T-helper 17 cell (primary cell): ENCODE measurements at regions not wholly inside any gene's neighbourhood (a gene's known extent, or its start where the extent isn't known, plus 50 kb on each side); places are given as distances from the start of the nearest gene placed in this dataset.

ENCODE experiments used
- ATAC-seq: fragments of 150-1000 bp; cut with Tn5 transposase; 2 replicates; pipeline ENCODE4 v1.10.0; 2021; ENCODE audit warnings: mild to moderate bottlenecking, moderate library complexity
- DNase-seq, 3 donors: peaks; one replicate each; pipeline versions ENCODE4 v3.0.0 to v3.0.0-alpha.2; 2020 to 2021
- H3K9me3 ChIP-seq: one replicate; pipeline ENCODE4 v1.7.0; 2013; ENCODE audit warnings: low read length, mild to moderate bottlenecking; ENCODE audit not compliant: control insufficient read depth, poor library complexity, severe bottlenecking
- H3K27ac Mint-ChIP-seq: one replicate; pipeline ENCODE4 v1.8.0; 2022; ENCODE audit warnings: mild to moderate bottlenecking, moderate library complexity, mixed read lengths
- H3K27me3 Mint-ChIP-seq: one replicate; pipeline ENCODE4 v1.8.0; 2022; ENCODE audit warnings: mixed read lengths
- H3K36me3 Mint-ChIP-seq: one replicate; pipeline ENCODE4 v1.8.0; 2022; ENCODE audit warnings: low read depth, mixed read lengths
- H3K4me1 Mint-ChIP-seq: one replicate; pipeline ENCODE4 v1.8.0; 2022; ENCODE audit warnings: mild to moderate bottlenecking, mixed read lengths
- H3K4me3 Mint-ChIP-seq: one replicate; pipeline ENCODE4 v1.8.0; 2022; ENCODE audit warnings: mild to moderate bottlenecking, moderate library complexity, mixed read lengths

- H3K27me3 Mint-ChIP-seq, result peaks cover 24% of the 10 kb centered on the region
- H3K27ac Mint-ChIP-seq, result no peak overlapping the region
- no peaks in the 10 kb centered on the region for H3K9me3 ChIP-seq
- H3K36me3 Mint-ChIP-seq, result peaks cover 2% of the 10 kb centered on the region
- no peaks in the 10 kb centered on the region for H3K4me1 Mint-ChIP-seq
- ATAC-seq (no peak), DNase-seq (no peak)
- H3K4me3 Mint-ChIP-seq, result no peak overlapping the region
These were observed 204.5 kb downstream of the PLK2 start for GRCh38 chr5:58255386-58255785.

- no peaks in the 10 kb centered on the region for H3K9me3 ChIP-seq
- Mint-ChIP-seq H3K4me1 (no peaks in the 10 kb centered on the region), H3K27ac (no peak overlapping the region), H3K4me3 (no peak overlapping the region), H3K27me3 (peaks cover 12% of the 10 kb centered on the region), H3K36me3 (no peaks in the 10 kb centered on the region)
- ATAC-seq (no peak), DNase-seq (no peak)
These were observed 211.7 kb downstream of the PLK2 start for GRCh38 chr5:58248221-58248620.

GRCh38 chr5:58246461-58246944, 213.4 kb downstream of the PLK2 start:
- H3K4me3 Mint-ChIP-seq, result no peak overlapping the region
- H3K4me1 Mint-ChIP-seq, result no peaks in the 10 kb centered on the region
- H3K9me3 ChIP-seq, result no peaks in the 10 kb centered on the region
- DNase-seq, result no peak
- H3K27ac Mint-ChIP-seq, result no peak overlapping the region
- ATAC-seq, result no peak
- no peaks in the 10 kb centered on the region for H3K36me3 Mint-ChIP-seq
- peaks cover 11% of the 10 kb centered on the region for H3K27me3 Mint-ChIP-seq

GRCh38 chr5:58245476-58245840, 214.4 kb downstream of the PLK2 start:
- Mint-ChIP-seq H3K27me3 (peaks cover 11% of the 10 kb centered on the region), H3K27ac (no peak overlapping the region), H3K4me1 (no peaks in the 10 kb centered on the region), H3K4me3 (no peak overlapping the region), H3K36me3 (no peaks in the 10 kb centered on the region)
- DNase-seq (no peak), ATAC-seq (no peak)
- H3K9me3 ChIP-seq, result no peaks in the 10 kb centered on the region

GRCh38 chr5:58244819-58245475, 214.9 kb downstream of the PLK2 start:
- Mint-ChIP-seq H3K36me3 (no peaks in the 10 kb centered on the region), H3K27ac (no peak overlapping the region), H3K27me3 (peaks cover 11% of the 10 kb centered on the region), H3K4me3 (no peak overlapping the region), H3K4me1 (no peaks in the 10 kb centered on the region)
- no peaks in the 10 kb centered on the region for H3K9me3 ChIP-seq
- DNase-seq (no peak), ATAC-seq (no peak)

GRCh38 chr5:58241389-58241788, 218.5 kb downstream of the PLK2 start:
- peaks cover 5% of the 10 kb centered on the region for H3K27me3 Mint-ChIP-seq
- no peaks in the 10 kb centered on the region for H3K4me1 Mint-ChIP-seq
- H3K36me3 Mint-ChIP-seq, result no peaks in the 10 kb centered on the region
- no peaks in the 10 kb centered on the region for H3K9me3 ChIP-seq
- ATAC-seq (no peak), DNase-seq (no peak)
- H3K4me3 Mint-ChIP-seq, result no peak overlapping the region
- no peak overlapping the region for H3K27ac Mint-ChIP-seq

- H3K27me3 Mint-ChIP-seq, result no peaks in the 10 kb centered on the region
- H3K4me1 Mint-ChIP-seq, result no peaks in the 10 kb centered on the region
- no peaks in the 10 kb centered on the region for H3K9me3 ChIP-seq
- H3K4me3 Mint-ChIP-seq, result no peak overlapping the region
- no peaks in the 10 kb centered on the region for H3K36me3 Mint-ChIP-seq
- no peak overlapping the region for H3K27ac Mint-ChIP-seq
- ATAC-seq, result no peak
- no peak for DNase-seq
These were observed 219.6 kb downstream of the PLK2 start for GRCh38 chr5:58240322-58240721.

GRCh38 chr5:58239731-58240130, 220.2 kb downstream of the PLK2 start:
- H3K36me3 Mint-ChIP-seq, result no peaks in the 10 kb centered on the region
- no peaks in the 10 kb centered on the region for H3K27me3 Mint-ChIP-seq
- no peaks in the 10 kb centered on the region for H3K4me1 Mint-ChIP-seq
- no peaks in the 10 kb centered on the region for H3K9me3 ChIP-seq
- ATAC-seq (no peak), DNase-seq (no peak)
- H3K27ac Mint-ChIP-seq, result no peak overlapping the region
- H3K4me3 Mint-ChIP-seq, result no peak overlapping the region

GRCh38 chr5:58239045-58239444, 220.8 kb downstream of the PLK2 start:
- Mint-ChIP-seq H3K27ac (no peak overlapping the region), H3K4me3 (no peak overlapping the region), H3K4me1 (no peaks in the 10 kb centered on the region), H3K27me3 (no peaks in the 10 kb centered on the region), H3K36me3 (no peaks in the 10 kb centered on the region)
- no peak for DNase-seq
- ATAC-seq, result no peak
- no peaks in the 10 kb centered on the region for H3K9me3 ChIP-seq

- H3K4me1 Mint-ChIP-seq, result no peaks in the 10 kb centered on the region
- H3K4me3 Mint-ChIP-seq, result no peak overlapping the region
- H3K9me3 ChIP-seq, result no peaks in the 10 kb centered on the region
- no peaks in the 10 kb centered on the region for H3K27me3 Mint-ChIP-seq
- H3K27ac Mint-ChIP-seq, result no peak overlapping the region
- ATAC-seq, result no peak
- DNase-seq, result no peak
- no peaks in the 10 kb centered on the region for H3K36me3 Mint-ChIP-seq
These were observed 223.4 kb downstream of the PLK2 start for GRCh38 chr5:58236498-58236897.

- no peak overlapping the region for H3K4me3 Mint-ChIP-seq
- H3K27ac Mint-ChIP-seq, result no peak overlapping the region
- no peaks in the 10 kb centered on the region for H3K27me3 Mint-ChIP-seq
- no peak for ATAC-seq
- H3K4me1 Mint-ChIP-seq, result no peaks in the 10 kb centered on the region
- H3K36me3 Mint-ChIP-seq, result no peaks in the 10 kb centered on the region
- no peaks in the 10 kb centered on the region for H3K9me3 ChIP-seq
- DNase-seq, result no peak
These were observed 224.6 kb downstream of the PLK2 start for GRCh38 chr5:58235299-58235698.

GRCh38 chr5:58232130-58232529, 227.8 kb downstream of the PLK2 start:
- H3K27me3 Mint-ChIP-seq, result peaks cover 14% of the 10 kb centered on the region
- no peaks in the 10 kb centered on the region for H3K4me1 Mint-ChIP-seq
- no peak for DNase-seq
- H3K9me3 ChIP-seq, result no peaks in the 10 kb centered on the region
- no peaks in the 10 kb centered on the region for H3K36me3 Mint-ChIP-seq
- ATAC-seq, result no peak
- H3K4me3 Mint-ChIP-seq, result no peak overlapping the region
- no peak overlapping the region for H3K27ac Mint-ChIP-seq

- Mint-ChIP-seq H3K27me3 (peaks cover 20% of the 10 kb centered on the region), H3K27ac (no peak overlapping the region), H3K4me1 (no peaks in the 10 kb centered on the region), H3K4me3 (no peak overlapping the region), H3K36me3 (no peaks in the 10 kb centered on the region)
- no peak for DNase-seq
- H3K9me3 ChIP-seq, result no peaks in the 10 kb centered on the region
- ATAC-seq, result no peak
These were observed 228.8 kb downstream of the PLK2 start for GRCh38 chr5:58231041-58231440.

GRCh38 chr5:58228896-58229295, 231.0 kb downstream of the PLK2 start:
- Mint-ChIP-seq H3K27me3 (peaks cover 21% of the 10 kb centered on the region), H3K4me3 (no peak overlapping the region)

More at GRCh38 chr5:58228896-58229295, 231.0 kb downstream of the PLK2 start:
- no peaks in the 10 kb centered on the region for H3K9me3 ChIP-seq
- Mint-ChIP-seq H3K27ac (no peak overlapping the region), H3K36me3 (no peaks in the 10 kb centered on the region), H3K4me1 (no peaks in the 10 kb centered on the region)
- ATAC-seq (no peak), DNase-seq (no peak)
